ENCODE measurements at regions not wholly inside any gene's neighbourhood (a gene's known extent, or its start where the extent isn't known, plus 50 kb on each side); places are given as distances from the start of the nearest gene placed in this dataset.

DNA sequence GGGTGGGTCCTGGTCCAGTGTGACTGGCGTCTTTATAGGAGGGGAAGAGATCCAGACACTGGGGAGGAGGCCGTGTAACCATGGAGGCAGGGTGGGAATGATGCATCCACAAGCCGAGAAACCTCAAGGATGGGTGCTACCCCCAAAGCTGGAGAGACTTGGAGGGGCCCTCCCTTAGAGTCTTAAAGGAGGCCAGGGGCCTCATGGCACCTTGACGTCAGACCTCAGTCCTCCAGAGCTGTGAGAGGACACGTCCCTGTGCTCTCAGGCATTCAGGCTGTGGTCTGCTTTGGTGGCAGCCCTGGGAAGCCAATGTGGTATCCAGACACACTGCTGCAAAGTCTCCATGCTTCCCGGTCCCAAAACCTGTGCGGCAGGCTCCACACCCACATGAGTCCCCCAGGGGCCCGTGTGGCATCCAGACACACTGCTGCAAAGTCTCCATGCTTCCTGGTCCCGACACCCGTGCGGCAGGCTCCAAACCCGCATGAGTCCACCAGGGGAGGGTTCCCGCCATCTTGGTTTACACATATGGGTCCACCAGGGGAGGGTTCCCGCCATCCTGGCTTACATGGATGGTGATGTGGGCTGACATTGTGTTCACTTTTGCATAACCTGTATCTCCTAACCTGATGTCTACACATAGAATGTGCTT lies 278.0 kb downstream of the SMOC2 start:
- TF ChIP-seq, protein P1, sequence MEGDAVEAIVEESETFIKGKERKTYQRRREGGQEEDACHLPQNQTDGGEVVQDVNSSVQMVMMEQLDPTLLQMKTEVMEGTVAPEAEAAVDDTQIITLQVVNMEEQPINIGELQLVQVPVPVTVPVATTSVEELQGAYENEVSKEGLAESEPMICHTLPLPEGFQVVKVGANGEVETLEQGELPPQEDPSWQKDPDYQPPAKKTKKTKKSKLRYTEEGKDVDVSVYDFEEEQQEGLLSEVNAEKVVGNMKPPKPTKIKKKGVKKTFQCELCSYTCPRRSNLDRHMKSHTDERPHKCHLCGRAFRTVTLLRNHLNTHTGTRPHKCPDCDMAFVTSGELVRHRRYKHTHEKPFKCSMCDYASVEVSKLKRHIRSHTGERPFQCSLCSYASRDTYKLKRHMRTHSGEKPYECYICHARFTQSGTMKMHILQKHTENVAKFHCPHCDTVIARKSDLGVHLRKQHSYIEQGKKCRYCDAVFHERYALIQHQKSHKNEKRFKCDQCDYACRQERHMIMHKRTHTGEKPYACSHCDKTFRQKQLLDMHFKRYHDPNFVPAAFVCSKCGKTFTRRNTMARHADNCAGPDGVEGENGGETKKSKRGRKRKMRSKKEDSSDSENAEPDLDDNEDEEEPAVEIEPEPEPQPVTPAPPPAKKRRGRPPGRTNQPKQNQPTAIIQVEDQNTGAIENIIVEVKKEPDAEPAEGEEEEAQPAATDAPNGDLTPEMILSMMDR (conservative IDR thresholded peaks at IDR 0.05) = no peak
- no peak for TF ChIP-seq ZFX (IDR thresholded peaks at IDR 0.05)
